GM19468 (cell line): ENCODE measurements at regions not wholly inside any gene's neighbourhood (a gene's known extent, or its start where the extent isn't known, plus 50 kb on each side); places are given as distances from the start of the nearest gene placed in this dataset.
A peak's percentile ranks its signal among the peaks of the same experiment; 100 is the strongest.

Source experiments
- ATAC-seq: cut with Tn5 transposase; IDR thresholded peaks from one replicate; pipeline ENCODE4 v1.9.1; 2021; ENCODE audit warnings: mild to moderate bottlenecking, moderate library complexity, moderate number of reproducible peaks; ENCODE audit not compliant: unreplicated experiment; ENCODE audit errors: extremely low read depth

- ATAC-seq, result no peak
These were observed 81.2 kb downstream of the VCPKMT start for GRCh38 chr14:50035214-50035613.

- ATAC-seq, result no peak
These were observed 80.2 kb downstream of the VCPKMT start for GRCh38 chr14:50036211-50036610.

- no peak for ATAC-seq
These were observed 79.7 kb downstream of the VCPKMT start for GRCh38 chr14:50036637-50037036.

- no peak for ATAC-seq
These were observed 79.1 kb downstream of the VCPKMT start for GRCh38 chr14:50037240-50037639.

- ATAC-seq, result no peak
These were observed 78.5 kb downstream of the VCPKMT start for GRCh38 chr14:50037852-50038251.

- ATAC-seq, result peak; percentile 74
These were observed 77.8 kb downstream of the VCPKMT start for GRCh38 chr14:50038398-50039119.

GRCh38 chr14:50039120-50039517 is 77.3 kb downstream of the VCPKMT start:
- ATAC-seq, result no peak

GRCh38 chr14:50039734-50040400 is 76.5 kb downstream of the VCPKMT start:
- no peak for ATAC-seq

GRCh38 chr14:50040401-50040775 is 76.0 kb downstream of the VCPKMT start:
- no peak for ATAC-seq

- ATAC-seq, result no peak
These were observed 75.4 kb downstream of the VCPKMT start for GRCh38 chr14:50040895-50041465.

GRCh38 chr14:50041980-50042379 is 74.4 kb downstream of the VCPKMT start:
- ATAC-seq, result no peak

- no peak for ATAC-seq
These were observed 72.2 kb downstream of the VCPKMT start for GRCh38 chr14:50044042-50044651.

- ATAC-seq, result peak; percentile 66
These were observed 71.2 kb downstream of the VCPKMT start for GRCh38 chr14:50045039-50045711.

- no peak for ATAC-seq
These were observed 70.5 kb downstream of the VCPKMT start for GRCh38 chr14:50045837-50046236.

GRCh38 chr14:50047274-50047676 is 69.1 kb downstream of the VCPKMT start:
- peak; percentile 87 for ATAC-seq

- ATAC-seq, result no peak
These were observed 67.3 kb downstream of the VCPKMT start for GRCh38 chr14:50049093-50049492.

- no peak for ATAC-seq
These were observed 66.4 kb downstream of the VCPKMT start for GRCh38 chr14:50049703-50050570.

- ATAC-seq, result no peak
These were observed 65.3 kb downstream of the VCPKMT start for GRCh38 chr14:50051106-50051505.

GRCh38 chr14:50051706-50052105 is 64.7 kb downstream of the VCPKMT start:
- ATAC-seq, result no peak

GRCh38 chr14:50052517-50052916 is 63.9 kb downstream of the VCPKMT start:
- ATAC-seq, result no peak
